ENCODE measurements at regions not wholly inside any gene's neighbourhood (a gene's known extent, or its start where the extent isn't known, plus 50 kb on each side); places are given as distances from the start of the nearest gene placed in this dataset.

- no peaks in the 10 kb centered on the region for H3K9me3 ChIP-seq
- H3K4me1 ChIP-seq (ENCODE audit: control insufficient read depth in 1 of 2, insufficient read depth in 1 of 2, low read depth in 1 of 2, low read length in 1 of 2), result no peaks in the 10 kb centered on the region
- TF ChIP-seq CTCF (IDR thresholded peaks at IDR 0.05), result no peak
- H3K4me3 ChIP-seq (ENCODE audit: low read depth in 1 of 2, low read length in 1 of 2), result no peak overlapping the region
- no peak overlapping the region for H3K27ac ChIP-seq
- no peaks in the 10 kb centered on the region for H3K27me3 ChIP-seq
- H3K36me3 ChIP-seq, result no peaks in the 10 kb centered on the region
Measured at GRCh38 chr2:121094101-121094500, 190.9 kb downstream of the TFCP2L1 start.

- Histone ChIP-seq H3K27ac (no peak overlapping the region), H3K27me3 (no peaks in the 10 kb centered on the region), H3K4me3 (ENCODE audit: low read depth in 1 of 2, low read length in 1 of 2) (no peak overlapping the region), H3K4me1 (ENCODE audit: control insufficient read depth in 1 of 2, insufficient read depth in 1 of 2, low read depth in 1 of 2, low read length in 1 of 2) (no peaks in the 10 kb centered on the region), H3K9me3 (no peaks in the 10 kb centered on the region), H3K36me3 (no peaks in the 10 kb centered on the region)
- TF ChIP-seq CTCF (IDR thresholded peaks at IDR 0.05), result no peak
Measured at GRCh38 chr2:121094845-121095244, 190.2 kb downstream of the TFCP2L1 start.

- Histone ChIP-seq H3K4me3 (ENCODE audit: low read depth in 1 of 2, low read length in 1 of 2) (no peak overlapping the region), H3K36me3 (no peaks in the 10 kb centered on the region), H3K4me1 (ENCODE audit: control insufficient read depth in 1 of 2, insufficient read depth in 1 of 2, low read depth in 1 of 2, low read length in 1 of 2) (no peaks in the 10 kb centered on the region), H3K9me3 (no peaks in the 10 kb centered on the region), H3K27ac (no peak overlapping the region), H3K27me3 (no peaks in the 10 kb centered on the region)
- TF ChIP-seq CTCF (IDR thresholded peaks at IDR 0.05), result no peak
Measured at GRCh38 chr2:121095257-121096080, 189.5 kb downstream of the TFCP2L1 start.

GRCh38 chr2:121096611-121097010 is 188.4 kb downstream of the TFCP2L1 start:
- no peak for TF ChIP-seq CTCF (IDR thresholded peaks at IDR 0.05)
- H3K36me3 ChIP-seq, result no peaks in the 10 kb centered on the region
- peaks cover 4% of the 10 kb centered on the region for H3K27me3 ChIP-seq
- no peaks in the 10 kb centered on the region for H3K9me3 ChIP-seq
- no peak overlapping the region for H3K4me3 ChIP-seq (ENCODE audit: low read depth in 1 of 2, low read length in 1 of 2)
- H3K4me1 ChIP-seq (ENCODE audit: control insufficient read depth in 1 of 2, insufficient read depth in 1 of 2, low read depth in 1 of 2, low read length in 1 of 2), result no peaks in the 10 kb centered on the region
- no peak overlapping the region for H3K27ac ChIP-seq

- Histone ChIP-seq H3K27me3 (peaks cover 4% of the 10 kb centered on the region), H3K27ac (no peak overlapping the region), H3K4me1 (ENCODE audit: control insufficient read depth in 1 of 2, insufficient read depth in 1 of 2, low read depth in 1 of 2, low read length in 1 of 2) (no peaks in the 10 kb centered on the region), H3K4me3 (ENCODE audit: low read depth in 1 of 2, low read length in 1 of 2) (no peak overlapping the region), H3K9me3 (no peaks in the 10 kb centered on the region), H3K36me3 (no peaks in the 10 kb centered on the region)
- no peak for TF ChIP-seq CTCF (IDR thresholded peaks at IDR 0.05)
Measured at GRCh38 chr2:121098556-121098955, 186.4 kb downstream of the TFCP2L1 start.
